Astrocyte of the spinal cord (primary cell): ENCODE measurements at regions not wholly inside any gene's neighbourhood (a gene's known extent, or its start where the extent isn't known, plus 50 kb on each side); places are given as distances from the start of the nearest gene placed in this dataset.

Experiments used
- DNase-seq: peaks from one replicate; pipeline ENCODE4 v3.0.0; 2011; ENCODE audit warnings: low read depth, low spot score
- H3K4me3 ChIP-seq: 2 replicates; pipeline ENCODE4 v1.5.1; 2011; ENCODE audit warnings: low read depth, mild to moderate bottlenecking, low read length, moderate library complexity
- in situ Hi-C: cut with HindIII; loops from 2 replicates; pipeline ENCODE4 v1.10.0; 2017; ENCODE audit warnings: low sequenced_read_pairs
- TF ChIP-seq, protein P1 (sequence below): IDR thresholded peaks from 2 replicates; pipeline ENCODE4 v1.5.1; 2012; ENCODE audit warnings: low read depth, mild to moderate bottlenecking, low read length, inconsistent platforms

DNA sequence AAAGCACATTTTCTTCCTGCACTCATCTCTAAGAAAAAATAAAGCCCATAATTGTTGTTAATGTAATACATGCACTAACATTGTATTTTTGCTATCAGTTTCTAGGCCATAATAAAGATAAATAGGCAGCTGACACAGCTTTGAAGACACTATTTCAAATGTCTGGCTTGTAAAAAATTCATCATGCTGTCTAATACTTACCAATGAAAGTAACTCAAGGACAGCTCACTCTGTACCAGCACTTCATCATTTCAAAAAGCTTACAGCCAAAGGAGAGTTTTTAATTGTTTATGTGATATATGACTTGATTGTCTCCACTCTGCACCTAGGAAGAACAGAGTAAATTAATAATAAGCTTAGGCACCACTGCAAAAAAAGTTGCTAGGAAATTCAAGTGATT lies 1423.3 kb upstream of the PCDH20 start:
- in situ Hi-C loops, result no loop called here
- no peak overlapping the region for H3K4me3 ChIP-seq
- TF ChIP-seq, protein P1, sequence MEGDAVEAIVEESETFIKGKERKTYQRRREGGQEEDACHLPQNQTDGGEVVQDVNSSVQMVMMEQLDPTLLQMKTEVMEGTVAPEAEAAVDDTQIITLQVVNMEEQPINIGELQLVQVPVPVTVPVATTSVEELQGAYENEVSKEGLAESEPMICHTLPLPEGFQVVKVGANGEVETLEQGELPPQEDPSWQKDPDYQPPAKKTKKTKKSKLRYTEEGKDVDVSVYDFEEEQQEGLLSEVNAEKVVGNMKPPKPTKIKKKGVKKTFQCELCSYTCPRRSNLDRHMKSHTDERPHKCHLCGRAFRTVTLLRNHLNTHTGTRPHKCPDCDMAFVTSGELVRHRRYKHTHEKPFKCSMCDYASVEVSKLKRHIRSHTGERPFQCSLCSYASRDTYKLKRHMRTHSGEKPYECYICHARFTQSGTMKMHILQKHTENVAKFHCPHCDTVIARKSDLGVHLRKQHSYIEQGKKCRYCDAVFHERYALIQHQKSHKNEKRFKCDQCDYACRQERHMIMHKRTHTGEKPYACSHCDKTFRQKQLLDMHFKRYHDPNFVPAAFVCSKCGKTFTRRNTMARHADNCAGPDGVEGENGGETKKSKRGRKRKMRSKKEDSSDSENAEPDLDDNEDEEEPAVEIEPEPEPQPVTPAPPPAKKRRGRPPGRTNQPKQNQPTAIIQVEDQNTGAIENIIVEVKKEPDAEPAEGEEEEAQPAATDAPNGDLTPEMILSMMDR, result no peak
- DNase-seq, result no peak

DNA sequence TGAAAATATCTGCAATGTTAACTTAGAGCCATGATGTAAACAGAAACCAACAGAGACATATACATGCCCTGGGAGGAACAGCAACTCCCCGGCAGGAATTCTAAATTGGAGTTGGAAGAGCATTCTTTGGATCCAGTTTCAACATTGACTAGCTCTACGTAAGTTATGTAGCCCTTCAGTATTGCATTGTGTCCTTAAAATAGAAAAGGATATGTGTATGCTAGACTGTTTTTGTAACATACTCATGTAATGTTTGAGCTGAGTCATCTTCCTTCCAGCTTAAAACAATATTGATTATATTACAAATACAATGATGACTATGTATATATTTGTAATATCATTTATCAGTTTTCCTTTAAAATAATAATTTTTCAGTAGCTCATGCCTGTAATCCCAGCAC lies 1422.2 kb upstream of the PCDH20 start:
- DNase-seq, result peak; percentile 63
- in situ Hi-C loops, result no loop called here
- H3K4me3 ChIP-seq, result no peak overlapping the region
- TF ChIP-seq, protein P1, result no peak

DNA sequence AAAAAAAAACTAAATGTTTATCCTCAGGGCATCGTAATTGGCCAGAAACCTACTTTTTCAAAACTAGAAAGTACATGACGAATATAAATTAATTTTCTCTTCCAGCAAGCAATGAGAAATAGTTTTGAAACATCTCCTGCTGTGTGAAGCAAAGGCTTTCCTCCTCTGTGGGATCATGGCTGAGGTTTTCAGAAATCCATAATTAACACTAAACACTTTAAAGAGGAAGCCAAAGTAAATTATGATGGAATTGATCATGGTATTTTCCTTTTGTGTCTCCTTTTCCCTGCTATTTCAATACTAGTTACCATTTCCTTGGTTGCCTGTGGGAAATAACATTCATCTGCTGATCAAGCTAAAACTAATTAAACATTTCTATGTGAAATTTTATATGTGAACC lies 1413.8 kb upstream of the PCDH20 start:
- no peak for DNase-seq
- no peak overlapping the region for H3K4me3 ChIP-seq
- TF ChIP-seq, protein P1, result no peak
- in situ Hi-C loops, result no loop called here

DNA sequence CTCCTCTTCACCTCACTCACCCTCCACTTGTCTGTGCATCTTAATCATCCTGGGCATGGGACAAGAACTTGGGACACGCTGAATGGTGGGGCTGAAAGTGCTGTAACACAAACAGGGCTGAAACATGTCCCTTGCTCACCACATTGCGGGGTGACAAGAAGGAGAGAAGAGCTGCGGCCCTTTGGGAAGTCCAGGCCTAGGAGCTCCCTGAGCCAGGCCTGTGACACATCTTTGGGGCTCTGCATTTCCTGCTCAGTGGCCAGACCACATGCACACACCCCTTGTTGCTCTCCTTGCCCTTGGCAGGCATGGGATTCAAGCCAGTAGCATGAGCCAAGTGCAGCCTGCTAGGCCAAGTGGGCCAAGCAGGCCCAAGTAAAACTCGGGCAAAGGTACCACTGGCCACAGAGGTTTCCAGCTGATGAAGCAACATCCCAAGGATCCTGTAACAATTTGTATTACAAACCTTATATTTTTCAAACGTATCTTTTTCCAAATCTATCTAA lies 1384.3 kb upstream of the PCDH20 start:
- TF ChIP-seq, protein P1, result no peak
- in situ Hi-C loops, result no loop called here
- DNase-seq, result no peak
- H3K4me3 ChIP-seq, result no peak overlapping the region

DNA sequence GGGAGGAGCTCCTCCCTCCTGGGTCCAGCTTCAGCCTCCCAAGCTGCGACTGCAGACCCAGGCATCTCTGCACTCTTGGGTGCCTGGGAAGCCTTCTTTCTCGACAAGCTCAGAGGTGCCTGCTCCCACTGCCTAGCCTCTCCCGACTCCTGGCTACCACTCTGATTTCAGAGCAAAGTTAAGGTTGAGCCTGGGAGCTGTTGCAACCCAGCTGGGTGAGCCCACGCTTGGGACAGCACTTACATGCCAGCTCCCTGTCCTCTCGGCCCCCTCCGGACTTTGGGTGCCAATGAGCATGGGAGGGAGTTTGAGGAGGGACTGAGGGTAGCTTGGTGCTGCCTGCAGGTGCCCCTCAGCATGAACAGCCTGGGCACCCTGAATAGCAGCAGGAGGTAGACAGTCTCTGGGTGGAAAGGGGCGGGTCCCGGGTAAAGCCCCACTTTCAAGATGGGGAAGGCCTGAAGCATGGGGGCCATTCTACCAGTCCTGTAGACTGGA lies 1383.4 kb upstream of the PCDH20 start:
- in situ Hi-C loops, result no loop called here
- no peak for DNase-seq
- TF ChIP-seq, protein P1, result no peak
- no peak overlapping the region for H3K4me3 ChIP-seq

DNA sequence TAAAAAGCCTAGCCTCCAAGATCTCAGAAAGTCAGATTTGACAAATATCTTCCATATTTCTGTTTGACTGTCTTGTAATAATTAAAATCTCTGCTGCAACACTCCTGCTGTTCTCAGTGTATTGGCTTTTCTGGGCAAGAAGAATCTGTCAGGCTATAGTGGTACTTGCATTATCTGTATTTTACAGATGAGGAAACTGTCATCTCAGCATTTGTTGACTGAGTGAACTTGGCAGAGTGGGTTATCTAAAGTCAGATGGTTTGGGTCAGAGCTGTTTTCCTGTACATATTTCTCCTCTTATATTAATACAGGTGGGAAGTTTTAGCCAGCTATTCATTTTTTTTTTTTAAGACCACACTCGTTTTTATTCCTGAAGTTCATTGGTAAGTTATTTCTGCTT lies 1378.2 kb upstream of the PCDH20 start:
- TF ChIP-seq, protein P1, result no peak
- DNase-seq, result no peak
- in situ Hi-C loops, result no loop called here
- H3K4me3 ChIP-seq, result no peak overlapping the region

DNA sequence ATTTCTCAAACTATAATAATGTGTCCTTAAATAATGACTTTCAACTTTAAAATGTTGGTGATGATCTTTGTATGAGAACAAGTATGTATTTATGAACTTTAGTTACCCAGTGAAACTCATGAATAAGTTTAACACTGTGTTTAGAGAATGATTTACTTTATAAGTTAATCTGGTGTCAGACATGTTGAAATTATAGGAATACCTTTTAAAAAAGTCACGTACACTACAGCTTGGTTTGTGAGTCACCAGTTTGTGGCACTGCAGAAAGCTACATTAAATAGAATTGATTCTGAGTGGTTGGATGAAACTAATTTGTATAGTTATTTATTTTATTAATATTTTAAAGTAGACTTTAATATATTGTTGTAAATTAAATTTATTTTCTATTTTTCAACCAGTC lies 1366.2 kb upstream of the PCDH20 start:
- TF ChIP-seq, protein P1, result no peak
- DNase-seq, result no peak
- no peak overlapping the region for H3K4me3 ChIP-seq
- in situ Hi-C loops, result no loop called here
